HG03439 (cell line): ENCODE measurements at regions not wholly inside any gene's neighbourhood (a gene's known extent, or its start where the extent isn't known, plus 50 kb on each side); places are given as distances from the start of the nearest gene placed in this dataset.
"Not testable (repeated sequence)": the region's sequence is repeated elsewhere in the genome, so short reads cannot be mapped to it uniquely, and the experiment has no call there.

Experiments
- ATAC-seq: cut with Tn5 transposase; IDR thresholded peaks from one replicate; pipeline ENCODE4 v1.9.1; 2021; ENCODE audit warnings: mild to moderate bottlenecking, moderate library complexity; ENCODE audit not compliant: unreplicated experiment

DNA sequence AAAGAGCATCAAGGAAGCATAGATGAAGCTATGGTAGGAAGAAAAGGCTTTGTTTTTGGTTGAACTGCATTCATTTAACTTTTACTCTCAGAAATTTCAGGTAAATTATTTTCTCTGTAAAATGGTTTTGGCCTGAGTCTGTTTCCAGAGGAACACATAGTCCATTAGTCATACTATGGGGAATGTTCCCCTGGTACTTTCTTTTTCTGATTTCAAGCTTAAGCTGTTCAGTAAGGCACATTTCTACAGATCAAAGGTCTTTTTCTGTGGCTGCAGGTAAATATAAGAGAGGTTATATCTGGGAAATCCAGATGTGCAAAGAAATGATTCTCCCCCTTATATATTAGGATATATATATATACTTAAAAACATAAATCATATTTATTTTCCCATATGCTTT is 1744.4 kb upstream of the ADGRL3 start:
- no peak for ATAC-seq

DNA sequence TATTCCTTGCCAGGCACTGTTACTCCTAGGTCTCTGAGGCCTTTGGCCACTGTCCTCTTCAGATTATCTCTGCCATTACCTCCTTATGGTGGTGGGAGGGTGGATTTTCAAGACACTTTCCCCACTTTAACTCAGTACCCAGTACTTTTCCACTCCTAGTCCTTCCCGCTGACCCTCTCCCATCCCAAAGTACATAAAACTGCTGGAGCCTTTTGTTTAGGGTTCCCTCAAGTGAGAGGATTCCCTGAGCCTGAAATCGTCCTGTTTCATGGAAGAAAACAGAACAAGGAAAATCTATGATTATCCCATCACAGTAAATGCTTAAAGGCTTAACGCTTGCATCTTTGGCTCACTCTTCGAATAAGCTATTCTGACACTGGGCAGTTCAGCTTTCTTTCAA is 1742.5 kb upstream of the ADGRL3 start:
- ATAC-seq, result no peak

- ATAC-seq, result no peak
These were observed 1715.2 kb upstream of the ADGRL3 start for GRCh38 chr4:59484944-59485343.

GRCh38 chr4:59500103-59500502 is 1700.0 kb upstream of the ADGRL3 start:
- no peak for ATAC-seq

- no peak for ATAC-seq
These were observed 1696.4 kb upstream of the ADGRL3 start for GRCh38 chr4:59503731-59504130.

GRCh38 chr4:59511809-59512208 is 1688.3 kb upstream of the ADGRL3 start:
- not testable (repeated sequence) for ATAC-seq

- no peak for ATAC-seq
These were observed 1683.1 kb upstream of the ADGRL3 start for GRCh38 chr4:59517007-59517406.

DNA sequence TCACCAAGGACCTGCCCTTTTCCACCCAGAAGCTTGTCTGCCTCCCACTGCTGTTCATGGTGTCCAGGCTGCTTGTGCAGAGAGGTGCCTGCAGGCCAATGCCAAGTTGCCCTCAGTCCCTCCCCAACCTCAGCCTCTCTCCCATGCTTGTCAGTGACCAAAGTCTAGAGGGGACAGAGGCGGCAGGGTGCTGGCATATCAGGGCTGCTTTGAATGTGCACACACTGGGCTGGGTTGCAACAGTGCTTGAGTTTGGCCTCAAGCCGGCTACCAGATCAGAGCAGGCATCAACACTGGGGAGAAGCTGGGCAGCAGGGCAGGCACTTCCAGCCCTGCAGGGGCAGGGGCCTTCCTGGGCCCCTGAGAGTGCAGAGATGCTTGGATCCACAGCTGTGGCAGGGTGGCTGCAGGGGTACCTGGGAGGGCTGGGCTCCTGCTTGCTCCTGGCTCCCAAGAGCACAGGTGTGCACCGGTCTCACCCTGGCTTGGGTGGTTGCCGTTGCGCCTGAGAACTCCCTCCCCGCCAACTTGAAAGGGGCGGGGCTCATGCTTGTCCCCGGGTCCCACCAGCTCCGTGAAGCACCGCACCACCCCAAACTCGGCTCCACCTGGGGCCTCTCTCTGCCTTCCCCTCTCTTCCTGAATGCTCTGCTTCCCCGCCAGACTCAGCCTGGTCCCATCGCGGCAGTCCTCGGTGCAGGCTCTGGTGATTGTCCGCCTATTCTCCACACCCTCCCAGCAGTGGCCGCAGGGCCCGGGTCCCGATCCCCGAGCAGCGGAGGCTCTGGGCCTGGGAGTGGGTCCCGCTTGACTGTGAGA is 1681.9 kb upstream of the ADGRL3 start:
- no peak for ATAC-seq

- no peak for ATAC-seq
These were observed 1674.2 kb upstream of the ADGRL3 start for GRCh38 chr4:59525885-59526284.

- ATAC-seq, result no peak
These were observed 1664.6 kb upstream of the ADGRL3 start for GRCh38 chr4:59535541-59535940.

GRCh38 chr4:59536428-59536827 is 1663.7 kb upstream of the ADGRL3 start:
- ATAC-seq, result no peak

DNA sequence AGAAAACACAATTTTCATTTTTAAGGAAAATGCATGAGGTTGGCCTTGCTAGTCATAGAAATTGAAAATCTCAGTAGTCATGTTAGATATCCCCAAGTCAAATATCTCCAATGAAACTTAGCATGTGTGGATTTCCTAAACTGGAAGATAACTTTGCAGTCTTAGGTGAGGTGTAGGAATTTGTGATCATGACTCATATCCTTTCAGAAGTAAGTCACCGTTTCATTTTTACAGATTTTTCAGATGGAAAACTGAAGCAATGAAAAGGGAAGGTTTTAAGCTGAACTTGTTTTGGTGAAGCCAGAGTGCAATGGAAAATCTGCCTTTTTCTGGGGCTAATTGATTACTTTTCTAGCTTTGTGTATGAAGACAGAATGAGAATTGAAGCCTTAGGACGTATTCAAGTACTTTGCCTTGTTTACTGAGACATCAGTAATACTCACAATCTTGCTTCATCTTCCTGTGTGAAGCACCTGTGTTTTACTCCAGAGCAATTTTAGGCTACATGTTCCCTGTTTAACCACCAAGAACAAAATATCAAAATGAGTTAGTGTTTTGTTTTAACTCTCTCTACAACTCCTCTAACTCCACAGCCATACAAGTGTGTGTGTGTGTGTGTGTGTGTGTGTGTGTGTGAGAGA is 1662.8 kb upstream of the ADGRL3 start:
- ATAC-seq, result no peak

DNA sequence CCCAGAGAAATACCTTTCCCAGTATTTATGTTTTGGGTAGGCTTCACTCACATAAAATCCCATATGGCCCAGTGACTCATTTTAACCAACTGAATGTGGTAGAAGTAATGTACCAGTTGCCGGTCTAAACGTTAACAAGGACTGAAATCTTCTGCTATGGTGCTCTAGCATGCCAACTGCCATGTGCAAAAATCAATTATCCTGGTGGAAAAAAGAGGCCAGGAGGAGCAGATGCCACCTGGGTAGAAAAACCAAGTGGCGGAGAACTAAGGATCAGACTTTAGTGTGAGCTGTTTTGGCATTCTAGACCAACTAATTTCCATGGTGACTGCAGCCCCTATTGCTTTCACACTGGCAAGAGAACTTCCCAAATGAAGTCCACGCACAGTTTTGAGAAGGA is 1660.7 kb upstream of the ADGRL3 start:
- no peak for ATAC-seq

- ATAC-seq, result no peak
These were observed 1659.8 kb upstream of the ADGRL3 start for GRCh38 chr4:59540311-59540710.

GRCh38 chr4:59553063-59553720 is 1646.9 kb upstream of the ADGRL3 start:
- peak; percentile 95 for ATAC-seq

GRCh38 chr4:59553721-59554091 is 1646.4 kb upstream of the ADGRL3 start:
- no peak for ATAC-seq

GRCh38 chr4:59556191-59556590 is 1643.9 kb upstream of the ADGRL3 start:
- ATAC-seq, result not testable (repeated sequence)

GRCh38 chr4:59560141-59560648 is 1639.9 kb upstream of the ADGRL3 start:
- not testable (repeated sequence) for ATAC-seq

GRCh38 chr4:59565836-59566235 is 1634.3 kb upstream of the ADGRL3 start:
- ATAC-seq, result no peak

GRCh38 chr4:59570860-59571476 is 1629.2 kb upstream of the ADGRL3 start:
- peak; percentile 75 for ATAC-seq

DNA sequence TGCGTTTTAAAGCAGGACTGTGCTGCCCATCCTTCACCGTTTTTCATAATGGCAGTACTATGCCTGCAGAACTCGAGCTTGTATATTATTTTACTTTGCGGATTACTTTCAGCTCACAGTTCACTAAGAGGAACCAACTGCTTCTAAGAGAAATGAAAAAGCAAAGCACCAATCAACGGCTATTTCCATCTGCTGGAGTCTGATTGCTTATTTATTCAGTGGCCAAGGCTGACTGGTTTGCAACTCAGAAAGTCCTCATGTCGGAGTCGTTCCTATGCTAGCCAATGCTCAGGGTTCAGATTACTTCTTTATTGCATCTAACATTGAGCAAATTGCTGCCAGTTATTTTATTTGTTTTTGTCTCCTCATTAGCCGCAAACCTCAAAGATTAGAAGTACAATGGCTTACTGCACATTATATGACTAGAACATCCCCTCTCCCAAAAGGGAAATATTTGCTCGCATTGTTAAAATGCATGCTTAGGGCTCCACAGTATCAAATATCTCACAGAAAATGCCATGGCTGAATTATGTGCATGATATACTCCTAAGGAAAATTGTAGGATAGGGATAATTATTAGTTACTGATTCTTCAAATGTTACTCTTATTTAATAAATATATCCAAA is 1628.2 kb upstream of the ADGRL3 start:
- ATAC-seq, result no peak
